ENCODE measurements at regions not wholly inside any gene's neighbourhood (a gene's known extent, or its start where the extent isn't known, plus 50 kb on each side); places are given as distances from the start of the nearest gene placed in this dataset.

DNA sequence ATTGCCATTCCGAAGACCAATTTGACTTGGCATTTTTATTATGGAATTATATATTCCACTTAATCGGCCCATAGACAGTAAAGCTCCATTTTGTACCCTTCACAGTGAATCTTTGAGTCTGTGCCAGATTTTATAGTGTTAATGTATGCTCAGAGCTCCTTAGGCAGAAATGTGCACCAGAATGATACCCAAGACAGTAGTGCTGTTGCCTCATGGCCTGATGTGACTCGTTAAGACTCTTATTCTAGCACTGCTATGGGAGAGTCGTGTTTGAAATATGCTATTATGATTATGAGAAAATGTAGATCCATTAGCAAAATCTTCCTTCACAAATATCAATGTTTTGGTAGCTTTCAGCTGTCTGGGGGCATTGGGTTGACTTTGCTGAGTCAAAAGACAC lies 209.8 kb upstream of the RAG2 start:
- no peak for DNase-seq

DNA sequence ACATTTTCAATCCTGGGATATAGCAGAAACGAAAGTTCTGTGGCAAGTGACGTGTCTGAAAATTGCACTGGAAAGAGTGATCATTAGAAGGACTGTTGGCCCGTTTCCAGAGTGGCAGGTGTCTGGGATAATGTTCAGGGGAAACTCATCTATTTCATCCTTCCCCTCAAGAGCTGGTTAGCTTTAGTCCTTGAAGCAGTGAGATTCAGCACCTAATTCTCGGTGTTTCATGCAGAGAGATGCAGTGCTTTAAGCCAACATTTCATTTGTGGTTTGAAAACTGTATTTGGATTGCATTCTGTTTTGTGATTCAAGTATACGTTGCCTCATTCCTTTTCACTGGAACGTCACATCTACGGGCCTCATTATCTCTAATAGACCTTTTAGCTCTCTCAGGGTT lies 205.0 kb upstream of the RAG2 start:
- peak; percentile 62 for DNase-seq

DNA sequence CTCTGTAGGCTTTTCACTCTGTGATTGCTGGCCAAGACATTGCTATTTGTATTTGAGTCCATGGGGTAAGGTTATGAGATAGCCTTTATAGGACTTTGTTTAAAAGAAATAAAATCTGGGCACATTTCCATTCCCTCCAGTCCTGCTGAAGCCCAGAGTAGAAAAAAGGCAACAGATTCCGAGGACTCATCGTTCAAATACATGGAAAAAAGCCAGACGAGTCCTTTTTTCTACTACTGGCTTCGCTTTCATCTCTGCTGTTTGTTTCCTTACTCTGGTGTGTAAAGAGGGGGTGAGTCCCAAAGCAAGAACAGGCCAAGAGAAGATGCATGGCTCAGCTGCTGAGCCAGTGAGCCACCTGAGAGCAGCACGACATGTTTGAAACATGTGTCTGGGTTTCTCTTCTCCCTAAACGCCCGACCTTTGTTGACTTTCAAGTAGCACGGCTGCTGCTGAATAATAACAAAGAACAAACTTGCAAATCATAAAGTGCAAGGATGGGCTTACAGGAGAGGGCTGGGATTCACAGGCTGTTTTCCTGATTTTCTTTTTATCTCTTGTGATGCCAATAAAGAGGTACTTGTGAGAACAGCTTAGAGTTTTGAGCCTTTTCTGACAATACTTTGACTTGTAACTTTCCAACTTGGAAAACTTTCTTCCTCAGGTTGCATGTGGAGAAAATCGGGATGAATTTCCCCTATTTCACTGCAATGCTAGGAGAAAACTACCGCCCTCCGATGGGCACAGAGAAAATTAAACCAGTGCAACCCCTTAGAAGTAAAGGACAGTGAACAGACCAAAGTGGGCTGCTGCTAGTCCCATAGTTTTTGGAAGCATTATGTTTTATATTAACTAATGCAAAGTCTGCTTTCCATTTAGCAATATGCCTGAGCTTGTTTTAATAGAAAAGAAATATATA lies 195.2 kb upstream of the RAG2 start:
- no peak for DNase-seq

DNA sequence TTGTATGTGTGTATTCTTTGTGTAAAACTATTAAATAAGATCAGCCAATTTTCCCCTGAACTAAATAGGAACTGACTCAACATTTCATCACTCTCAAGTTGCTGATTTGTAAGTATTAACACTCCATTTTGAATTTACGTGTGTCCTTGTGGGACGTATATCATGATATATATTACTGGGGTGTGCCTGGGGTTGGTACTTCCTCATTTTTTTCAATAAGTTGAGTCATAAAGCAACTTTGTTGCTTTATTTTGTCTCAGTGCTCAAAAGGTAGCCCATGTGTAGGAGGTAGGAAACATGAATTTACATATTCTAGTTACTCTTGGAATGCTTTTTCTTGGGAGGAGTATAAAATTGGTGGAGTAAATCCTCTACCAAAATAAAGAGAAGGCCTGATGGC lies 193.9 kb upstream of the RAG2 start:
- DNase-seq = no peak

DNA sequence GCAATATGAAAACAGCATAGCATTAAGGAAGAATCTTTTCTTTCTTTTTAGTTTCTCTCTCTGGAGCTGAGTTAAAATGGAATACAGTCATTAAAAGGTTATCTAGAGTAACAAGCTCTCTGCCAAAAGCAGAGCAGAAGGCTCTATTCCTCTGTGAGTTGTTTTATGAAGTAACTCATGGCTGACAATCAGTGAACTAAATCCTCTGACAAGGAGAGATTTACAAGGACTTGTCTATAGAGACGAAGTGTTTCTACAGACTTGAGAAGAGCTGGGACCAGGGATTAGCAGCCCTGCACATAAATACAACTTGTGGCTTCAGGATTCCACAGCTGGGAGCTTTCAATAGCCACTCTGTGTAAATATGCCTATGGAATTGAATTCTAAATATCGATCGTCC lies 192.5 kb upstream of the RAG2 start:
- DNase-seq = no peak

DNA sequence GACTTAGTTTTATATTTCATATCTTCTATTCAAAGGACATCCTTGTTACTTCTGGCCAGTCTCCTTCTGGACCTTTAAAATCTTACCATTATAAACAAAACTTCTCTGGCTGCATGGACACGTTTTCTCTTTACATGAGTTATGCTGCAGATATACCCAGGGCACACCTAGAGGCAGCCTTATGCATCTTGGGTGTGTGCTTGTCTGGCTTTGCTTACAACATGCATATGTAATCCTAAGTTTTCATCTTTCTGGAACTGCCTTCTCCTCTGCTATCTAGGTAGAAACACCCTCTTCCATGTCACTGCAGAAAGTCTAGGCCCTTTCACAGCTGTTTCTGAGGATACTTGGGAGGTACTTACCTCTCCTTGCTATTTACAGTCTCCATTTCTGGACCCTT lies 185.8 kb upstream of the RAG2 start:
- no peak for DNase-seq

DNA sequence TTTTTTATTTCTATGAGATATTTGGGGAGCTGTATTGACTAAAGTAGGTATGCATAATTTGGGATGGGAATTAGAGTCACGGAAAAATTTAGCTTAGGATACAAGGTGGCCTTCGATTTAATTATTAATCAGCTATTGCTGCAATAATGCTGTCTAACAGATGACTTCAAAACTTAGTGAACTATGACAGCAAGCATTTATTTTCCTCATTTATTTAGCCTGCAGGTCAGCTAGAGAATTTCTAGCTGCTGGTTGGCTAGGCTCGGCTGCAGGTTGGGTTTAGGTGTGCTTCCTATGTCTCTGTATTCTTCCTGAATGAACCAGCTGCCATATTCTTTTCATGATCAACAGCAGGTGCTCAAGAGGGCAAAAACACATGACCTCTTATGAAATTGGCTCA lies 181.8 kb upstream of the RAG2 start:
- no peak for DNase-seq

DNA sequence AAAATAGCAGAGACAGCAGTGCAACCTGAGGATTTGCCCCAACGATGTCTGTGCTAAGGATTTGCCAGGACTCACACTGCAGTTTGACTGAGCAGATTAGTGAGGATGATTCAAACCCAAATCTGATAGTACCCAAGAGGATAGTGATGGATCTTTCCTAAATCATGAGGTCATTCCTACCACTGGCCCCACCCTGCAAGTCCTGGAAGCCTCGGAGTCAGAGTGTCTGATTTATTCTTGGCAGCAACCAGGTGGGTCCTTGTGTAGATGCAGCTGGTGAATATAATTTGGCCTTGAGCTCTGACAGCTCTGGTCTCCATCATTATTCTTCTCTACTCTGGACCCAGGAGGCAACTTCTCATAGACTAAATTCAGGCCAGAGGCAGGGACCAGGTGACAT lies 179.3 kb upstream of the RAG2 start:
- DNase-seq = no peak

DNA sequence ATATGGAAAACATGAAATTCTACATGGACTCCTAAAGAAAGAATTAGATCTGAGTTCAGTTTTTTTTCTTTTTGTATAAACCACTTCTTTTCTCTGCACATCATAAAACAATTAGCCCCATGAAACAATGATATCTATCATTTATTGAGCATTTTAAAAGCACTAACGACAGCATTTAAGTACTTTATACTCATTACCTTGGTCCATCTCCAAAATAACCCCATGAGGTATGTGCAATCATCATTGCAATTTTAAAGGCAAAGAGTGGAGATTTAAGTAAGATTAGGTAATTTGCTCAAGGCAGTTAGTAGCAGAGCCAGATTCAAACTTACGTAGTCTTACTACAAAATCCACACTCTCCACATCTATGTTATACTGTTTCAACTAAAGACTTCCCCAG lies 177.7 kb upstream of the RAG2 start:
- no peak for DNase-seq

DNA sequence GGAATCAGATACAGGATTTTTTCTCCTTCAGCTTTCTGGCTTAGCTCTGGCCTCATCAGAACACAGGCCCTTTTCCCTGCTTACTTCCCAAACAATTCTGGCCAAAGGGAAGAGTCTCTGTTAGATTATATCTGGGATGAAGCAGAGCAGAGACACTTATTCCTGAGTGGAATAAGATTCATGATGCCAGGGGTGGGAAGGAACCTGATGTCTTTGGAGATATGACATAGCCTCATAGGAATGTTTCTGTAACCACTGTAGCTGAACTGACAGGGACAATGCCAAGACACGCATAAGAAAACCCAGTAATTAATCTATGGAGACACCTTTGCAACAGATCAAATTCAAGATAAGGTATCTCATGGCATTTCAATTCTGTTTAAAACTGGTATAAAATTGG lies 177.1 kb upstream of the RAG2 start:
- DNase-seq = no peak

DNA sequence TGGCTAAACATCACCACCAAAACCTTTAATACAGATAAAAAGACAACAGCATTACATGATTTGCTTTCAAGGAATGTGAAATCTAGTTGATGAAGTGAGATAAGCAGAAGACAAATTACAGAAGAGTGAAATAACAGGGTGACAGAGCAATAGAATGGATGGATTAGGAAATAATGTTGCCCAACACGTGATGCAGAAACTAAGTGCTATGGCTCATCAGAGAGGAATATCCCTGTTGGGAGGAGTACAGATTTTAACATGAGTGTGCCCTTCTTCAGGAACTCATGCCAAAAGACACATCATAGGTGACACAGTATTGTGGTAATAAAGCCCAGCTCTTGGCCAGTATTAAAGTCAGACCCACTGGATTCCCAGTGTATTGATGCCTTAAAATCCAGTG lies 176.6 kb upstream of the RAG2 start:
- no peak for DNase-seq

DNA sequence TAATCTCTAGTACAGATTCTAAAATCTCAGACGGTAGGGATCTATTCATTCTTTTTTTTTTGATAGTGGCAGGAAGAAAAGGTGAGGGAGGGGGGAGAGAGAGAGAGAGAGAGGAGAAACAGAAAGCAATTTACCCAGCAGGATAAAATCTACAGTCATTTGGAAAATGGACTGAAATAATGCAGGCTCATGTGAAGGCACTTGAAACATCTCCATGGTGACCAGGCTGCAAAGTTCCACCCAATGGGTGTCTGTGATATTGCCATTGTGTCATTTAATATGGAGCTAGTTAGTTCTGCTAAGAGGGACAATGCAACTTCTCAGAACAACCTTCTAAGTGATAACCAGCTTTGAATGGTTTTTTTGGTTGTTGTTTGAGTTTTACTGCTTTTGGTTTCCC lies 165.2 kb upstream of the RAG2 start:
- DNase-seq = no peak

DNA sequence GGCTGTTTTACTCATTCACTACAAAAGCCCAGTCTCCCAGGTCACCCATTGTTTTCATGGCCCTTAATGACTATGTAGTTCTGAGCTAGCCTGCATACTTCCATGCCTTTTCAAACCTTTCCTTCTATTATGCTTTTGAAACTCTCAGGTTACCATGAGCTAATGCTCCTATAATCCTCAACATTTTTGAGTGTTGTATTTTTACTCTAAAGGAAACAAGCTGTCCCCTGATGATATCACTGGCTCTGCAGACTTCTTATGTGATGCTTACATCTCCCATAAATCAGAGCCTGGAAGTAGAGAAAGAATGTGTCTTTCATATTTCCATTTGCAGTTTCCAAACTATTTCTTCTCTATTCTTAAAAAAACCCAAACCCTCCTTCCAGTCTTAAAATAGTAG lies 159.0 kb upstream of the RAG2 start:
- no peak for DNase-seq

DNA sequence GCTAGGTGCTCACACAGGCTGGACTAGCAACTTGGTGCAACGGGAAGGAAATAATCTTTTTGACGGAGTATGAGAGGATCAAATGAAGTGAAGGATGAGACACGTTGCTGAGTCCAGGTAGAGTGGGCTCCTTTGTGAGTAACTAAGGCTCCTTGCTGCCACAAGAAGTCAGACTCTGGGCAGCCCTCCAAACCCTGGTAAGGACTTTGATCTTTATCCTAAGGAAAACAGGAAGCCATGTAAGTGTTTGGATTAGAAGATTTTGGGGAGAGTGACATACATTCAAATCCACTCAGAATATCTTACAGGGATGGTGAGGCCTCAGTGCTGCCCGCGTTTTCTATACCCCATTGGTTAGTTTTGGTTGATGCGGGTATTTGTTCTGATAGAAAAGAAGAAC lies 155.9 kb upstream of the RAG2 start:
- no peak for DNase-seq

DNA sequence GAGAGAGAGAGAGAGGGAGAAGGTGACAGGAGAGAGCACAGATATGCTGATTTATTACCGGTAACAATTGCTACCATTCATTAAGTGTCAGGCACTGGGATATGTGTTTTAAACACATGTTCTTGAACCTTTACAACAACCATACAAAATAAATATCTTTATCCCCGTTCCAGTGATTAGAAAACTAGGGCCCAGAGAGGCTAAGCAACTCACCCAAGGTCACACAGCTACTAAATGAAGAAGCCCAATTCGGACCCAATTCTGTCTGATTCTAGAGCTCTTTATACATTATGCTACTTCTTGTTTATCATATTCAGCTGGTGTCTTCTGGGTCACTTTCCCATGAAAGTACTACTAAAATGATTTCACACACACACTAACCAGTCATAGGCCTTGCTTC lies 154.0 kb upstream of the RAG2 start:
- DNase-seq = no peak

DNA sequence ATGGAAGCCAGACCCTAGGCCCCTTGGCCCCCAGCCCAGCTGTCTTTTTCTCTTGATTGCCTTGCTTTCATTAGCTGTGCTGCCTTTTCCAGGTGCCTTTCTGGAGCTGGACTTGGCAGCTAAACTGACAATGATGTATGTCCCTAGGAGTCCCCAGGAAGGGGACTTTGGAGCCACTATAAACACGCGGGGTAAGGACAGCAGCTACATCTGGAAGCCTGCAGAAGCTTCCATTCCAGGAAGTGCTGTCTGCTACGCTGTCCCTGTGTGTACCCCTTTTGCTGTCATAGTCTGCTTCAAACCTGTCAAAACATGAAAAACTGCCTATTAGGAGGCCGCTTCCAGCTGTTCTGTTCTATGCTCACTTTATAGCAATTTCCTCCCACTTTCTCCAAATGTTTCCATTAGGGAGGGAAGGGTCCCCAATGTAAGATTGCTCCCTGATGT lies 153.3 kb upstream of the RAG2 start:
- DNase-seq = no peak

DNA sequence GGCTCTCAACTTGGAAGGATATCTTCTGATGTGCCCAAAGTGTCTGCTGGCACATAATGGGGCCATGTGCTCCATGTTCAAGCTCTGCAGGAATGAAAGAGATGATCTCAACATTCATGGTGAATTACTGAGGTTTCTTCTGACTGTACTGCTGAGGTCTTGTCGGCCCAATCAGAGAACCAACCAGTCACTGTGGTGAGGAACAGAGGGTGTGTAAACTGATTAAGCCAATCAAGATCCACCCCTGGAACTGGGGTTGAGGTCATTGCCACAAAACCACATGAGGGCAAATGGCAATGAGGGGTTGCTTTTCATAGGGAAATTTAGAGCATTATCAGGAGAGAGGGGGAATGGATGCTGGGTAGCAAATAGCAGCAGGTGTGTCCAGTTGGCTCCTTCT lies 152.3 kb upstream of the RAG2 start:
- DNase-seq = no peak

DNA sequence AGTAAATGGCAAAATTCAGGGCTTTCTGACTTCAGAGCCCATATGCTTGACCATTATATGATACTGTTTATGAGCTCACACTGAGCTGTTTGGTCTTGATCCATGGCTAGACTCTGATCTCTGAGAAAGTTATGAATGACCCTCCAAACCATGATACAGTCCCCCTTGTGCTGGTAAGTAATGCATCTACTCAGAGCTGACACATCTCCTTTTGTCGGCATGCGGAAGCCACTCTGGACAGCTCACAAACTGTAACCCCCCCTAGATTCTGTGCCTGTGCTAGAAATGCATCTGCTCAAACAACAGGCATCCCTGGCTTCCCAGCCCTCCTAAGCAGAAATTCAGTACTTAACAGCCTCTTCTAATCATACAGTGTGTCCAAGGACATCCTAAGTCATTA lies 150.8 kb upstream of the RAG2 start:
- DNase-seq = no peak

DNA sequence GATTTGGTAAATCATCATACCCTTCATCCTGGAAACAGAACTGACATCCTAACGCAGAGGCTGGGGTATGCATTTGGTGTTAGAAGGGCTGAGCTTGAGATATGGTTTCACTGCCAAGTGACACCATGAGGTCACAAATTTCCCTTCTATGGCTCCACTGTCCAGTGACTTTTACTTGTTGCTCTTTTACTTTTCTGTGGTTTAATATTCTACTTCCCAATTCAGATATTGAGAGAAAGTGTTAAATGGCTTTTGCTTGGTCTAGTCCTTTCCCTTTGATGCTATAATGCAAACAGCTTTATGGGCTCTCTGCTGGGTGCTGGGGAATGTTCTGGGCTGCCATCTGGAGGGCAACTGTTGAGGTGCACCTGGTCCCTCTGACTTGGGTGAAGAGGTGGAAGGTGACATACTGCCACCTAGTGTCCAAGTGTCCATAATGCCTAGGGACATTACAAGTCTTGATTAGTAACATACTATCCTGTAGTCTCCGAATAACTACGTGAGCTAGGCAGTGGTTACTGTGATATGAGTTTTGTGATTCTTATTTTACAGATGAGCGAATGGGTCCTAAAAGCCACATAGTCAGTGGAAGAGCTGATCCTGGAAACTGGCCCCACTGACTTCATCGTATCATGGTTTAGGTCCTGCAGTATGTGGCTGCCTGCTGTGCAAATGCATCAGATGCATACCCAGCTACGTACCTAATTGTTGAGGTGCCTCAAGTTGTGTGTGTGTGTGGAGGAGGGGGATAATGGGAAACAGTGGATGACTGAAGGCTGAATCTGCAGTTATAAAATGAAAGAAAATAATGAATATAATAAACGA lies 149.1 kb upstream of the RAG2 start:
- peak; percentile 90 for DNase-seq

DNA sequence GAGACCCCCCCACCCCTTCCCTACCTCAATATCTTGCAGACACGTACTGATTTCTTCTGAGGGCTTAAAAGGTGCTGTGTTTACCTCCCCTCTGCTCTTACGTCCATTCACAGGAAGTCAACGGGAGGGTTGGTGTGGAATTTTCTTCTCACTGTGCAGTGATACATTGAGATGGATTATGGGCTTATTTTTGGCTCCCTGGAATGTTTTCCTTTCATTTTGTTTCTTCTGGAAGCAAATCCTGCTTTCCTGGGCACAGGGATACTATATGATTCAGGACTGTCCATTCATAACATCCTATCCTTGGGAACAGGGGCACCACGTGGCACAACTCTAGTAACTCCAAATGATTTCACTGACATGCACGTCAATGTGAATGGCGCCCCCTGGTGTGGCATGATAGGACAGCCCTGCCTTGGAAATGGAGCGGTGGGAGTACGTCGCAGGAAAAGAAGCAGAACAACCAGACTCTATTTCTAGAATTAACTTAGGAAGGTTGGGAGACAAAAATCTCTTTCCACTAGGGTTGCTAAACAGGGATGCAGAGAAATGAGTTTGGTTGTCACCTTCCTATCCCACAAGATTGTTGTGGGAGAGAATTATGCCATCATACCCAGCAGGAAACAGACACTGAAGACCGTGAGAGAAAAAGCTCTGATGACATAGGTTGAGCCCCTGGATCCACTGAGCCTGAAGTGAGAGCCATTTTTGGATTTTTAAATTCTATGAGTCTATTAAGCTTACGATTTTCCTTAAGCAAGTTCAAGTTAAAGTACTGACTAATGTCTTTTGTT lies 146.5 kb upstream of the RAG2 start:
- peak; percentile 33 for DNase-seq

DNA sequence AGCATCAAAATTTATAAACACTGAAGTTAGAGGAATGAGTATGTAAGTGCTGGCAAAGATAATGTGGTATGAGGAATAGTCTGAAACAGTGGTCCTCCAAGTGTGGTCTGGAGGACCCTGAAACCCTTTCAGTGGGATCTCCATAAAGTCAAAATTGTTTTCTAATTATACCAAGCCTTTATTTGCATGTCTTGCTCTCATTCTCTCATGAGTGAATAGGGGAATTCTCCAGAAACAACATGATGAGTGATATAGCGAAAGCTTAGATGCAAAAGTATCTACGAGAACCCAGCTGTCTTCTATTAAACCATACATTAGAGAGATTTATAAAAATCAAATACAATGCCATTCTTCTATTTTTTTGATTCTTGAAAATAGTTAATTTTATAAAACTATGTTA lies 145.0 kb upstream of the RAG2 start:
- DNase-seq = no peak

DNA sequence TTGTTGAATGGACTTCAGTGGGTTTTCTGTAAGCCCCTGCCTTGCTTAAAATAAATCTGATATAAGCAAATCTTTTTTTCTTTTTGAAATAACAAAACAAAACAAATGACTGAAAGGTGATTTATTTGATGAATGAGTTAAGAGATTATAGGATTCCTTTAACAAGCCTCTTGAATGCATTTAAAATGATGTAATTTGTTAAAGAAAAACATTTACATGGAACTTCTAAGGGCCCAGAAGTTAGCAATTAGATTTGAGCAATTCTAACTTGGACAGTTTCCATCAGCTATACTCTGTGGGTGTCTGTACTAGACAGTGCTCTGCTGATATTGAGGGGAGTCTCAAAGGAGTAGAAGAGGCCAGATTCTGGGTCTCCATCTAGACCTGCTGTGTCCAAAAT lies 143.5 kb upstream of the RAG2 start:
- DNase-seq = no peak

DNA sequence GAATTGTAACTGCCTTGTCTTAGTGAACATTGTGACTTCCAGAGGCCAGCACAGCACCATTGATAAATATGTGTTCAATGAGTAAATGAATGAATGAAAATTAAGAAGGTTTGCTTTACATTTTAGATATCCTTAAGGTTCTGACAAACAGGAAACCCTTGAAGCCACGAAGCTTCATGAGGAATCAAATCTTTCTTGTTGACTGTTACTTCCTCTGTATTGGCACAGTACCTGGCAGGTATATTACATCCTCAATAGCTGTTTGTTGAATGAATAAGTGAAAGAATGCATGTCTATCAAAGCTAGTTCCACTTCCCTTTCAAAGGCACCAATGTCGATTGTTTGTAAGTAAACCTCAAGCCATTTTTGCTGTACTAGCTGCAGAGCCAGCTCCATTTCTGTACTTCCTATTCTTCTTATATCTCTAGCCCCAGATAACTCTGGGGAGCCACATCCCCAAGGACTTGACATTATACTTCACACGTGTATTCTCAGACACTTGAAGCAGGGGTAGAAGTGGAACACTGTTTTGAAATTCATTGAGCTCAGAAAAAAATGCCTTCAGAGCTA lies 140.3 kb upstream of the RAG2 start:
- no peak for DNase-seq
